ENCODE measurements at regions not wholly inside any gene's neighbourhood (a gene's known extent, or its start where the extent isn't known, plus 50 kb on each side); places are given as distances from the start of the nearest gene placed in this dataset.

- H3K27me3 ChIP-seq (ENCODE audit: control insufficient read depth in 3 of 3, insufficient read depth in 3 of 3, low read depth in 1 of 3, low read length in 3 of 3): no peaks in the 10 kb centered on the region
- no peak overlapping the region for H3K14ac ChIP-seq (ENCODE audit: low read length)
- DNase-seq (ENCODE audit: low spot score): no peak
- no peaks in the 10 kb centered on the region for H3K36me3 ChIP-seq (replicated peaks in 1 of 2; ENCODE audit: control insufficient read depth in 2 of 2, insufficient read depth in 2 of 2, low read length in 2 of 2)
- no peaks in the 10 kb centered on the region for H3K79me1 ChIP-seq (ENCODE audit: low read depth, low read length)
- WGBS, 2 donors (ENCODE audit: extremely low coverage in 2 of 2, insufficient read length in 2 of 2, insufficient replicate concordance in 1 of 2): no CpG with 5 or more reads among the region's 5 CpGs
- H3K4ac ChIP-seq (ENCODE audit: low read length): no peak overlapping the region
- no peaks in the 10 kb centered on the region for H3K9me3 ChIP-seq (replicated peaks in 1 of 2; ENCODE audit: control insufficient read depth in 2 of 2, insufficient read depth in 1 of 2, low read depth in 1 of 2, low read length in 2 of 2)
- no peak overlapping the region for H3K4me3 ChIP-seq (ENCODE audit: low read length in 2 of 2)
- no peak overlapping the region for H2AK5ac ChIP-seq (ENCODE audit: low read depth, low read length)
- no peak overlapping the region for H4K8ac ChIP-seq (ENCODE audit: low read depth, low read length)
- H2AFZ ChIP-seq (ENCODE audit: low read length): no peak overlapping the region
- no peak overlapping the region for H3K27ac ChIP-seq (replicated peaks; ENCODE audit: low read length)
- H3K23ac ChIP-seq (ENCODE audit: low read depth, low read length, poor library complexity): no peak overlapping the region
- no peak overlapping the region for H2BK12ac ChIP-seq (ENCODE audit: low read length)
- H3K4me2 ChIP-seq (ENCODE audit: insufficient read depth, low read length, poor library complexity, severe bottlenecking): no peak overlapping the region
- H2BK5ac ChIP-seq (ENCODE audit: low read length): no peak overlapping the region
- H3K4me1 ChIP-seq (ENCODE audit: control insufficient read depth in 2 of 2, insufficient read depth in 1 of 2, low read depth in 1 of 2, low read length in 2 of 2): no peaks in the 10 kb centered on the region
- no peak overlapping the region for H4K91ac ChIP-seq (ENCODE audit: low read depth, low read length, poor library complexity)
- H3K9ac ChIP-seq (ENCODE audit: low read depth, low read length, poor library complexity): no peak overlapping the region
- H2BK15ac ChIP-seq (ENCODE audit: low read length): no peak overlapping the region
- H3K18ac ChIP-seq (ENCODE audit: low read length): no peak overlapping the region
- no peak overlapping the region for H2BK120ac ChIP-seq (ENCODE audit: low read depth, low read length)
Observed at GRCh38 chr10:43926371-43926770, 277.7 kb upstream of the ZNF32 start.

DNA sequence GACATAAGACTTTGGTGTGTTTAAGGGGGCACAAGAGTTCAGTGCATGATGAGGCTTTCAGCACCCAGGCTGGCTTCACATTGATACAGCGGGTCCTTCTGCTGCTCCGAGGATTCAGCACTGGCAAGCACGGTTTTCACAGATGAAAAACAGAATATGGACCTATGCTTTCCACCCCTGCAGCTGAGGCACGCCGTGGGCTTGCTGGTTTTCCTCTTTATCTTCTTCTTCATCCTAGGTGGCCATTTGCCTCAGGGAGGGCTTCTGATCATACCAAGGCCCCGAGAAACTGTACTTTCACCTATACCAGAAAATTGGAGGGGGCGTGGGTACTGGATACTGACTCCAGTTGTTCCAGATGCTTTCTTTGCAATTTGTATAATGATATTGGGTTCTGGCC, 277.1 kb upstream of the ZNF32 start:
- Histone ChIP-seq H3K9me3 (replicated peaks in 1 of 2; ENCODE audit: control insufficient read depth in 2 of 2, insufficient read depth in 1 of 2, low read depth in 1 of 2, low read length in 2 of 2) (no peaks in the 10 kb centered on the region), H3K23ac (ENCODE audit: low read depth, low read length, poor library complexity) (no peak overlapping the region), H3K4me1 (ENCODE audit: control insufficient read depth in 2 of 2, insufficient read depth in 1 of 2, low read depth in 1 of 2, low read length in 2 of 2) (no peaks in the 10 kb centered on the region), H2BK120ac (ENCODE audit: low read depth, low read length) (no peak overlapping the region), H3K36me3 (replicated peaks in 1 of 2; ENCODE audit: control insufficient read depth in 2 of 2, insufficient read depth in 2 of 2, low read length in 2 of 2) (no peaks in the 10 kb centered on the region), H3K4me2 (ENCODE audit: insufficient read depth, low read length, poor library complexity, severe bottlenecking) (no peak overlapping the region), H3K9ac (ENCODE audit: low read depth, low read length, poor library complexity) (no peak overlapping the region), H4K91ac (ENCODE audit: low read depth, low read length, poor library complexity) (no peak overlapping the region), H3K27ac (replicated peaks; ENCODE audit: low read length) (no peak overlapping the region), H3K27me3 (ENCODE audit: control insufficient read depth in 3 of 3, insufficient read depth in 3 of 3, low read depth in 1 of 3, low read length in 3 of 3) (no peaks in the 10 kb centered on the region), H4K8ac (ENCODE audit: low read depth, low read length) (no peak overlapping the region), H2BK15ac (ENCODE audit: low read length) (no peak overlapping the region), H3K4ac (ENCODE audit: low read length) (no peak overlapping the region), H3K18ac (ENCODE audit: low read length) (no peak overlapping the region), H3K79me1 (ENCODE audit: low read depth, low read length) (no peaks in the 10 kb centered on the region), H2BK5ac (ENCODE audit: low read length) (no peak overlapping the region), H2AK5ac (ENCODE audit: low read depth, low read length) (no peak overlapping the region), H2AFZ (ENCODE audit: low read length) (no peak overlapping the region), H3K4me3 (ENCODE audit: low read length in 2 of 2) (no peak overlapping the region), H3K14ac (ENCODE audit: low read length) (no peak overlapping the region), H2BK12ac (ENCODE audit: low read length) (no peak overlapping the region)
- no peak for DNase-seq (ENCODE audit: low spot score)
- WGBS, 2 donors (ENCODE audit: extremely low coverage in 2 of 2, insufficient read length in 2 of 2, insufficient replicate concordance in 1 of 2): no CpG with 5 or more reads among the region's 7 CpGs

- Histone ChIP-seq H2AK5ac (ENCODE audit: low read depth, low read length) (no peak overlapping the region), H3K14ac (ENCODE audit: low read length) (no peak overlapping the region), H3K18ac (ENCODE audit: low read length) (no peak overlapping the region), H3K9me3 (replicated peaks in 1 of 2; ENCODE audit: control insufficient read depth in 2 of 2, insufficient read depth in 1 of 2, low read depth in 1 of 2, low read length in 2 of 2) (no peaks in the 10 kb centered on the region), H2BK120ac (ENCODE audit: low read depth, low read length) (no peak overlapping the region), H3K27me3 (ENCODE audit: control insufficient read depth in 3 of 3, insufficient read depth in 3 of 3, low read depth in 1 of 3, low read length in 3 of 3) (no peaks in the 10 kb centered on the region), H4K91ac (ENCODE audit: low read depth, low read length, poor library complexity) (no peak overlapping the region), H2AFZ (ENCODE audit: low read length) (no peak overlapping the region), H3K4me3 (ENCODE audit: low read length in 2 of 2) (no peak overlapping the region), H3K4me1 (ENCODE audit: control insufficient read depth in 2 of 2, insufficient read depth in 1 of 2, low read depth in 1 of 2, low read length in 2 of 2) (no peaks in the 10 kb centered on the region), H2BK12ac (ENCODE audit: low read length) (no peak overlapping the region), H4K8ac (ENCODE audit: low read depth, low read length) (no peak overlapping the region), H2BK15ac (ENCODE audit: low read length) (no peak overlapping the region), H2BK5ac (ENCODE audit: low read length) (no peak overlapping the region), H3K27ac (replicated peaks; ENCODE audit: low read length) (no peak overlapping the region), H3K4ac (ENCODE audit: low read length) (no peak overlapping the region), H3K79me1 (ENCODE audit: low read depth, low read length) (no peaks in the 10 kb centered on the region), H3K9ac (ENCODE audit: low read depth, low read length, poor library complexity) (no peak overlapping the region), H3K4me2 (ENCODE audit: insufficient read depth, low read length, poor library complexity, severe bottlenecking) (no peak overlapping the region), H3K23ac (ENCODE audit: low read depth, low read length, poor library complexity) (no peak overlapping the region), H3K36me3 (replicated peaks in 1 of 2; ENCODE audit: control insufficient read depth in 2 of 2, insufficient read depth in 2 of 2, low read length in 2 of 2) (no peaks in the 10 kb centered on the region)
- DNase-seq (ENCODE audit: low spot score): no peak
- WGBS, 2 donors (ENCODE audit: extremely low coverage in 2 of 2, insufficient read length in 2 of 2, insufficient replicate concordance in 1 of 2): no CpG with 5 or more reads among the region's 2 CpGs
Observed at GRCh38 chr10:43923328-43923727, 274.6 kb upstream of the ZNF32 start.

GRCh38 chr10:43922335-43923280, 273.9 kb upstream of the ZNF32 start:
- H3K9ac ChIP-seq (ENCODE audit: low read depth, low read length, poor library complexity): no peak overlapping the region
- DNase-seq (ENCODE audit: low spot score): no peak
- no peak overlapping the region for H3K14ac ChIP-seq (ENCODE audit: low read length)
- no peak overlapping the region for H2AK5ac ChIP-seq (ENCODE audit: low read depth, low read length)
- H3K18ac ChIP-seq (ENCODE audit: low read length): no peak overlapping the region
- no peaks in the 10 kb centered on the region for H3K9me3 ChIP-seq (replicated peaks in 1 of 2; ENCODE audit: control insufficient read depth in 2 of 2, insufficient read depth in 1 of 2, low read depth in 1 of 2, low read length in 2 of 2)
- no peak overlapping the region for H3K4me2 ChIP-seq (ENCODE audit: insufficient read depth, low read length, poor library complexity, severe bottlenecking)
- H2BK5ac ChIP-seq (ENCODE audit: low read length): no peak overlapping the region
- H4K8ac ChIP-seq (ENCODE audit: low read depth, low read length): no peak overlapping the region
- H3K4me3 ChIP-seq (ENCODE audit: low read length in 2 of 2): no peak overlapping the region
- H2BK15ac ChIP-seq (ENCODE audit: low read length): no peak overlapping the region
- no peaks in the 10 kb centered on the region for H3K79me1 ChIP-seq (ENCODE audit: low read depth, low read length)
- no peaks in the 10 kb centered on the region for H3K4me1 ChIP-seq (ENCODE audit: control insufficient read depth in 2 of 2, insufficient read depth in 1 of 2, low read depth in 1 of 2, low read length in 2 of 2)
- no peak overlapping the region for H3K27ac ChIP-seq (replicated peaks; ENCODE audit: low read length)
- no peaks in the 10 kb centered on the region for H3K27me3 ChIP-seq (ENCODE audit: control insufficient read depth in 3 of 3, insufficient read depth in 3 of 3, low read depth in 1 of 3, low read length in 3 of 3)
- no peak overlapping the region for H2AFZ ChIP-seq (ENCODE audit: low read length)
- H2BK12ac ChIP-seq (ENCODE audit: low read length): no peak overlapping the region
- WGBS, 2 donors (ENCODE audit: extremely low coverage in 2 of 2, insufficient read length in 2 of 2, insufficient replicate concordance in 1 of 2): no CpG with 5 or more reads among the region's 9 CpGs
- H3K4ac ChIP-seq (ENCODE audit: low read length): no peak overlapping the region
- no peak overlapping the region for H2BK120ac ChIP-seq (ENCODE audit: low read depth, low read length)
- H3K23ac ChIP-seq (ENCODE audit: low read depth, low read length, poor library complexity): no peak overlapping the region
- no peak overlapping the region for H4K91ac ChIP-seq (ENCODE audit: low read depth, low read length, poor library complexity)
- no peaks in the 10 kb centered on the region for H3K36me3 ChIP-seq (replicated peaks in 1 of 2; ENCODE audit: control insufficient read depth in 2 of 2, insufficient read depth in 2 of 2, low read length in 2 of 2)
